H1 (cell line): ENCODE measurements at regions not wholly inside any gene's neighbourhood (a gene's known extent, or its start where the extent isn't known, plus 50 kb on each side); places are given as distances from the start of the nearest gene placed in this dataset.

Experiments
- CTCF ChIA-PET: fragments of 300-600 bp; sonication (Branson Sonifier 250); formaldehyde crosslinking; loops from one replicate; lab custom pipeline; 2021; ENCODE audit not compliant: partially characterized antibody; lab: Charles Lee
- POLR2A ChIA-PET: fragments of 300-600 bp; sonication (Branson Sonifier 250); formaldehyde crosslinking; loops from one replicate; lab custom pipeline; 2021; ENCODE audit warnings: inconsistent platforms; ENCODE audit not compliant: partially characterized antibody; lab: Charles Lee
- DNase-seq, 2 experiments: peaks; one replicate each; pipeline versions ENCODE4 v3.0.0 to v3.0.0-alpha.2; 2010 to 2022; ENCODE audit warnings: low spot score in 2 of 2, low read depth in 1 of 2, mixed read lengths in 1 of 2
- FAIRE-seq: peaks from 2 replicates; lab custom pipeline; 2011; peaks lifted over from hg19 to GRCh38; lab: Jason Lieb, UNC
- H2AFZ ChIP-seq: 2 replicates; pipeline ENCODE4 v1.8.1; 2012; ENCODE audit warnings: low read length, inconsistent platforms
- H2AK5ac ChIP-seq: 2 replicates; pipeline ENCODE4 v1.6.1; 2013; ENCODE audit warnings: low read depth, low read length
- H2BK120ac ChIP-seq: replicated peaks from 2 replicates; pipeline ENCODE3; 2013; ENCODE audit warnings: low read depth, low read length, inconsistent platforms
- H2BK12ac ChIP-seq: 2 replicates; pipeline ENCODE4 v1.6.1; 2013; ENCODE audit warnings: low read depth, low read length
- H2BK15ac ChIP-seq: 2 replicates; pipeline ENCODE4 v1.6.1; 2013; ENCODE audit warnings: low read length
- H2BK20ac ChIP-seq: 2 replicates; pipeline ENCODE4 v1.6.1; 2013; ENCODE audit warnings: low read length
- H2BK5ac ChIP-seq: 2 replicates; pipeline ENCODE4 v1.6.1; 2013; ENCODE audit warnings: low read depth, low read length
- H3K14ac ChIP-seq: 2 replicates; pipeline ENCODE4 v1.6.1; 2013; ENCODE audit warnings: inconsistent platforms; ENCODE audit not compliant: insufficient read length
- H3K18ac ChIP-seq: 2 replicates; pipeline ENCODE4 v1.6.1; 2013; ENCODE audit warnings: low read length; ENCODE audit errors: extremely low read depth
- H3K23ac ChIP-seq: 2 replicates; pipeline ENCODE4 v1.6.1; 2013; ENCODE audit warnings: inconsistent platforms; ENCODE audit not compliant: insufficient read length
- H3K23me2 ChIP-seq: 2 replicates; pipeline ENCODE4 v1.6.1; 2013; ENCODE audit warnings: low read depth, low read length
- H3K27ac ChIP-seq: 2 replicates; pipeline ENCODE4 v1.6.1; 2011; ENCODE audit warnings: low read depth, low read length, inconsistent platforms
- H3K27me3 ChIP-seq, 4 experiments: replicated peaks in 1 of 4; 1 replicate in 1 of 4; 2 replicates in 3 of 4; pipeline versions ENCODE4 v1.6.1 to v1.8.1; 2011 to 2013; ENCODE audit warnings: low read length in 3 of 4, mild to moderate bottlenecking in 3 of 4, inconsistent platforms in 2 of 4, mixed read lengths in 2 of 4, moderate library complexity in 1 of 4; ENCODE audit not compliant: control insufficient read depth in 3 of 4, insufficient read depth in 3 of 4; ENCODE audit errors: extremely low read depth in 1 of 4
- H3K36me3 ChIP-seq, 4 experiments: 2 replicates each; pipeline versions ENCODE4 v1.6.1 to v1.8.1; 2011 to 2013; ENCODE audit warnings: mild to moderate bottlenecking in 4 of 4, low read length in 3 of 4, moderate library complexity in 2 of 4, control low read depth in 1 of 4, inconsistent platforms in 1 of 4; ENCODE audit not compliant: insufficient read depth in 4 of 4, control insufficient read depth in 2 of 4
- H3K4ac ChIP-seq: replicated peaks from 2 replicates; pipeline ENCODE3; 2013; ENCODE audit warnings: low read length, low read depth, mixed read lengths, inconsistent platforms; ENCODE audit not compliant: insufficient read length
- H3K4me1 ChIP-seq, 4 experiments: replicated peaks in 1 of 4; 1 replicate in 1 of 4; 2 replicates in 3 of 4; pipeline versions ENCODE4 v1.6.1 to v1.8.1; 2011 to 2013; ENCODE audit warnings: low read length in 3 of 4, inconsistent platforms in 2 of 4, mixed read lengths in 1 of 4; ENCODE audit not compliant: insufficient read depth in 4 of 4, control insufficient read depth in 3 of 4
- H3K4me2 ChIP-seq, 2 experiments: 2 replicates each; pipeline versions ENCODE4 v1.6.1 to v1.8.1; 2011 to 2013; ENCODE audit warnings: low read depth in 2 of 2, low read length in 2 of 2, control low read depth in 1 of 2, inconsistent platforms in 1 of 2, mild to moderate bottlenecking in 1 of 2; ENCODE audit not compliant: insufficient read depth in 1 of 2
- H3K4me3 ChIP-seq, 4 experiments: fragments of 200-600, 300-600 bp in 1 of 4; sonication (generic), shearing (Covaris generic), sonication (Bioruptor Twin) in 1 of 4; 2 replicates each; pipeline versions ENCODE4 v1.5.1 to v1.8.1; 2011 to 2016; ENCODE audit warnings: low read length in 4 of 4, low read depth in 3 of 4, control low read depth in 2 of 4, inconsistent platforms in 2 of 4, mild to moderate bottlenecking in 2 of 4, mixed read lengths in 1 of 4, moderate library complexity in 1 of 4; ENCODE audit not compliant: insufficient read depth in 2 of 4; ENCODE audit errors: extremely low read depth in 1 of 4
- H3K56ac ChIP-seq: replicated peaks from 2 replicates; pipeline ENCODE3; 2013; ENCODE audit warnings: low read depth, mild to moderate bottlenecking, mixed read lengths, low read length, inconsistent platforms; ENCODE audit not compliant: insufficient read length
- H3K79me1 ChIP-seq: 2 replicates; pipeline ENCODE4 v1.6.1; 2013; ENCODE audit warnings: low read depth, low read length, control low read depth
- H3K79me2 ChIP-seq, 2 experiments: 2 replicates each; pipeline versions ENCODE4 v1.6.1 to v1.8.1; 2012 to 2013; ENCODE audit warnings: low read length in 2 of 2, mild to moderate bottlenecking in 2 of 2, inconsistent platforms in 1 of 2; ENCODE audit not compliant: insufficient read depth in 2 of 2, control insufficient read depth in 1 of 2
- H3K9ac ChIP-seq, 4 experiments: replicated peaks in 1 of 4; 1 replicate in 1 of 4; 2 replicates in 3 of 4; pipeline versions ENCODE4 v1.6.1 to v1.8.1; 2011 to 2013; ENCODE audit warnings: low read depth in 3 of 4, low read length in 3 of 4, control low read depth in 2 of 4, mild to moderate bottlenecking in 2 of 4, moderate library complexity in 2 of 4, inconsistent platforms in 1 of 4; ENCODE audit errors: extremely low read depth in 1 of 4
- H3K9me3 ChIP-seq, 2 experiments: 2 replicates each; pipeline versions ENCODE4 v1.6.1 to v1.8.1; 2012 to 2013; ENCODE audit warnings: mild to moderate bottlenecking in 2 of 2, moderate library complexity in 2 of 2, control low read depth in 1 of 2, inconsistent platforms in 1 of 2, low read depth in 1 of 2, low read length in 1 of 2, mixed read lengths in 1 of 2; ENCODE audit not compliant: insufficient read depth in 2 of 2
- H4K20me1 ChIP-seq, 2 experiments: replicated peaks in 1 of 2; 2 replicates each; pipeline versions ENCODE3 to v1.8.1; 2011 to 2013; ENCODE audit warnings: inconsistent platforms in 2 of 2, low read length in 2 of 2, mild to moderate bottlenecking in 1 of 2; ENCODE audit not compliant: insufficient read depth in 2 of 2, control insufficient read depth in 1 of 2
- H4K5ac ChIP-seq: 2 replicates; pipeline ENCODE4 v1.6.1; 2013; ENCODE audit warnings: low read length, low read depth, mixed read lengths, inconsistent platforms; ENCODE audit not compliant: insufficient read length
- H4K8ac ChIP-seq: 2 replicates; pipeline ENCODE4 v1.8.0; 2013; ENCODE audit warnings: mild to moderate bottlenecking, moderate library complexity, low read length, inconsistent platforms; ENCODE audit not compliant: insufficient read depth; ENCODE audit errors: extremely low read depth
- H4K91ac ChIP-seq: replicated peaks from 2 replicates; pipeline ENCODE3; 2013; ENCODE audit warnings: low read length, mixed read lengths, inconsistent platforms; ENCODE audit not compliant: insufficient read length
- BACH1 ChIP-seq: IDR thresholded peaks from 2 replicates; pipeline ENCODE4 v1.6.1; 2012; ENCODE audit warnings: low read length, improper control_type of control experiment
- CBX5 ChIP-seq: fragments of 300-800, 300-1000 bp; sonication (generic); IDR thresholded peaks from 2 replicates; pipeline ENCODE4 v1.7.1; 2016; ENCODE audit warnings: antibody characterized with exemption, low read length, low read depth
- CBX8 ChIP-seq: fragments of 300-800, 300-1000 bp; sonication (generic); IDR thresholded peaks from 2 replicates; pipeline ENCODE4 v1.7.1; 2016; ENCODE audit warnings: low read depth, low read length, borderline replicate concordance
- CEBPB ChIP-seq: IDR thresholded peaks from 2 replicates; pipeline ENCODE4 v1.6.1; 2012; ENCODE audit warnings: low read depth, low read length
- CHD2 ChIP-seq: IDR thresholded peaks from 2 replicates; pipeline ENCODE4 v1.6.1; 2012; ENCODE audit warnings: low read length, improper control_type of control experiment
- PHF8 ChIP-seq: fragments of 200-600 bp; sonication (generic); conservative IDR thresholded peaks from 2 replicates; pipeline ENCODE4 v1.7.1; 2012; ENCODE audit warnings: low read depth, mild to moderate bottlenecking, inconsistent platforms, low read length, moderate library complexity
- POLR2A ChIP-seq, 2 experiments: IDR thresholded peaks; 1 replicate in 1 of 2; 2 replicates in 1 of 2; pipeline ENCODE4 v1.6.1; 2011; ENCODE audit warnings: low read depth in 2 of 2, low read length in 2 of 2, mild to moderate bottlenecking in 2 of 2; ENCODE audit errors: control extremely low read depth in 1 of 2
- POLR2AphosphoS5 ChIP-seq: IDR thresholded peaks from 2 replicates; pipeline ENCODE4 v1.6.1; 2011; ENCODE audit warnings: low read depth, low read length
- RBBP5 ChIP-seq: IDR thresholded peaks from 2 replicates; pipeline ENCODE4 v1.7.1; 2012; ENCODE audit warnings: low read depth, mild to moderate bottlenecking, inconsistent platforms, low read length, moderate library complexity, borderline replicate concordance
- RFX5 ChIP-seq: IDR thresholded peaks from 2 replicates; pipeline ENCODE4 v1.6.1; 2011; ENCODE audit warnings: low read depth, low read length, improper control_type of control experiment, borderline replicate concordance
- RXRA ChIP-seq: IDR thresholded peaks from 2 replicates; pipeline ENCODE4 v1.6.1; 2011; ENCODE audit warnings: low read depth, mild to moderate bottlenecking, low read length, moderate library complexity; ENCODE audit not compliant: insufficient read depth
- TAF1 ChIP-seq: IDR thresholded peaks from 2 replicates; pipeline ENCODE4 v1.6.1; 2011; ENCODE audit warnings: mild to moderate bottlenecking, low read depth, low read length
- TAF7 ChIP-seq: optimal IDR thresholded peaks from 2 replicates; pipeline ENCODE3; 2011; ENCODE audit warnings: low read depth, mild to moderate bottlenecking, inconsistent platforms, low read length, moderate library complexity, borderline replicate concordance
- WGBS, 2 experiments: shearing (Covaris generic) in 1 of 2; methylation state at CpG; one replicate each; pipeline versions ENCODE4 v1.1.6 to v1.1.7; 2013 to 2015; ENCODE audit warnings: low lambda C conversion rate in 2 of 2, mixed read lengths in 2 of 2, inconsistent platforms in 1 of 2, low coverage in 1 of 2, missing lambda C conversion rate in 1 of 2; ENCODE audit not compliant: insufficient replicate concordance in 2 of 2, insufficient coverage in 1 of 2, insufficient read length in 1 of 2; ENCODE audit errors: extremely low coverage in 1 of 2, missing lambda C conversion rate in 1 of 2; 5-methylcytosine and 5-hydroxymethylcytosine counted together
- TF ChIP-seq, protein P1 (sequence below): IDR thresholded peaks from 2 replicates; pipeline ENCODE4 v1.6.1; 2012; ENCODE audit warnings: low read length, inconsistent platforms

DNA sequence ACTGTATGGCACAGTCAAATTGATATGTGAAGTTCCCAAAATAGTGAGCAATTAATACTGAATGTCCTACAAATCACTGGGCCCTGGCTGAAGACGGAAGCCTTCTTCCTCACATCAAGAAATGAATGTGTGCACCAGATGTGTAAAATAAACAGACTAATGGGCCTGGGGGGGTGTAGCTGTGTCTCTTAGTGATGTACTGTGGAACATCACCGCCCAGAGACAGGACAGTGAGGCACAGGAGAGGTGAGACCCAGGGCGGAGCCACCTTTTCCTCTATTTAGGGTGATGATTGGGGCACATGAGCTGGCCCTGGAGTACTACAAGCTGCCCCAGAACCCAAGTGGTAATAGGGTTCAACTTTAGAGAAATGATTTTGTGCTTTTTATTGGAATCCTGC lies 368.5 kb upstream of the ARID1B start:
- no peaks in the 10 kb centered on the region for H3K9me3 ChIP-seq
- no peak overlapping the region for H3K27ac ChIP-seq
- DNase-seq (no peak), FAIRE-seq (no peak)
- no peak overlapping the region for H2AFZ ChIP-seq
- no peaks in the 10 kb centered on the region for H3K4me1 ChIP-seq
- no peak overlapping the region for H3K18ac ChIP-seq
- no peak overlapping the region for H3K14ac ChIP-seq
- H3K4me2 ChIP-seq, result no peak overlapping the region
- H3K4ac ChIP-seq, result no peak overlapping the region
- H3K56ac ChIP-seq, result no peak overlapping the region
- no peak overlapping the region for H3K23ac ChIP-seq
- 87% methylated on average over 3 of the region's 3 CpGs; no CpG with 5 or more reads in 1 of the 2 experiments for WGBS, 2 experiments
- H3K4me3 ChIP-seq, result no peak overlapping the region
- no peak overlapping the region for H2BK20ac ChIP-seq
- CTCF ChIA-PET, result no interaction called here
- H2BK12ac ChIP-seq, result no peak overlapping the region
- no peak overlapping the region for H4K5ac ChIP-seq
- H4K91ac ChIP-seq, result no peak overlapping the region
- no peaks in the 10 kb centered on the region for H4K20me1 ChIP-seq
- no peaks in the 10 kb centered on the region for H3K79me2 ChIP-seq
- H3K36me3 ChIP-seq, result no peaks in the 10 kb centered on the region
- H2BK15ac ChIP-seq, result no peak overlapping the region
- POLR2A ChIA-PET, result no interaction called here
- H2BK120ac ChIP-seq, result no peak overlapping the region
- H3K9ac ChIP-seq, result no peak overlapping the region
- H3K27me3 ChIP-seq, result no peaks in the 10 kb centered on the region
- H4K8ac ChIP-seq, result no peak overlapping the region
- H3K79me1 ChIP-seq, result no peaks in the 10 kb centered on the region
- H3K23me2 ChIP-seq, result no peaks in the 10 kb centered on the region
- no peak overlapping the region for H2AK5ac ChIP-seq
- no peak overlapping the region for H2BK5ac ChIP-seq
- TF ChIP-seq, protein P1, sequence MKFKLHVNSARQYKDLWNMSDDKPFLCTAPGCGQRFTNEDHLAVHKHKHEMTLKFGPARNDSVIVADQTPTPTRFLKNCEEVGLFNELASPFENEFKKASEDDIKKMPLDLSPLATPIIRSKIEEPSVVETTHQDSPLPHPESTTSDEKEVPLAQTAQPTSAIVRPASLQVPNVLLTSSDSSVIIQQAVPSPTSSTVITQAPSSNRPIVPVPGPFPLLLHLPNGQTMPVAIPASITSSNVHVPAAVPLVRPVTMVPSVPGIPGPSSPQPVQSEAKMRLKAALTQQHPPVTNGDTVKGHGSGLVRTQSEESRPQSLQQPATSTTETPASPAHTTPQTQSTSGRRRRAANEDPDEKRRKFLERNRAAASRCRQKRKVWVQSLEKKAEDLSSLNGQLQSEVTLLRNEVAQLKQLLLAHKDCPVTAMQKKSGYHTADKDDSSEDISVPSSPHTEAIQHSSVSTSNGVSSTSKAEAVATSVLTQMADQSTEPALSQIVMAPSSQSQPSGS, result no peak
- TF ChIP-seq RFX5, result no peak
- no peak for TF ChIP-seq PHF8
- TF ChIP-seq BACH1, result no peak
- no peak for TF ChIP-seq RXRA
- TF ChIP-seq POLR2A (IDR thresholded peaks at IDR 0.05; ENCODE audit: control extremely low read depth in 1 of 2, low read depth in 2 of 2, low read length in 2 of 2), result no peak
- no peak for TF ChIP-seq CEBPB
- TF ChIP-seq CHD2, result no peak
- no peak for TF ChIP-seq CBX8
- no peak for TF ChIP-seq CBX5
- TF ChIP-seq RBBP5, result no peak
- no peak for TF ChIP-seq POLR2AphosphoS5
- TF ChIP-seq TAF7, result no peak
- no peak for TF ChIP-seq TAF1
